GM18873 (cell line): ENCODE measurements at regions not wholly inside any gene's neighbourhood (a gene's known extent, or its start where the extent isn't known, plus 50 kb on each side); places are given as distances from the start of the nearest gene placed in this dataset.
"Not testable (repeated sequence)": the region's sequence is repeated elsewhere in the genome, so short reads cannot be mapped to it uniquely, and the experiment has no call there.

Source experiments
- ATAC-seq: cut with Tn5 transposase; IDR thresholded peaks from one replicate; pipeline ENCODE4 v1.9.1; 2021; ENCODE audit warnings: mild to moderate bottlenecking, moderate library complexity, moderate number of reproducible peaks; ENCODE audit not compliant: unreplicated experiment, low FRiP score

GRCh38 chr20:12067686-12068085 is 150.0 kb downstream of the BTBD3 start:
- ATAC-seq: no peak

GRCh38 chr20:12068121-12068520 is 150.4 kb downstream of the BTBD3 start:
- ATAC-seq: no peak

DNA sequence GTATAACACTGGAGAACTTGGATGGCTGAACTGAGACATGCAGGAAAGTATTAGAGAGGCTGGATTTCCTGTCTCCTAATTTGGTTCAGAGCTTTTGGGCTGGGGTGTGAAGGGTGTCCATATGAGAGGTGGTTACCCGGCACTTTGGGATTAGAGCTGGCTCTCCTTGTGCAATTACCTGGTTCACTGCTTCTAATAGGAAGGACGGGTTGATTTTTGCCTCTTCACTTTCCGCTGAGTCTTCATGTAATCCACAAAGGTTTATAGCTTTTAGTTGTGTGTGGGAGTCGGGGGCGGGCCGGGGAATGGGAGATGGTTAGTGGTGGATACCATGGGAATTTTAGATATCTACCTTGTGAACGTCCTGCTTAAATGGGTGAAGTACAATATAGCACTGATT is 151.5 kb downstream of the BTBD3 start:
- no peak for ATAC-seq

GRCh38 chr20:12072221-12072953 is 154.7 kb downstream of the BTBD3 start:
- no peak for ATAC-seq

GRCh38 chr20:12072954-12073264 is 155.2 kb downstream of the BTBD3 start:
- ATAC-seq: no peak

- no peak for ATAC-seq
These were observed 156.5 kb downstream of the BTBD3 start for GRCh38 chr20:12074111-12074655.

GRCh38 chr20:12076200-12076599 is 158.5 kb downstream of the BTBD3 start:
- no peak for ATAC-seq

GRCh38 chr20:12077875-12078274 is 160.2 kb downstream of the BTBD3 start:
- no peak for ATAC-seq

GRCh38 chr20:12079490-12079889 is 161.8 kb downstream of the BTBD3 start:
- ATAC-seq: no peak

DNA sequence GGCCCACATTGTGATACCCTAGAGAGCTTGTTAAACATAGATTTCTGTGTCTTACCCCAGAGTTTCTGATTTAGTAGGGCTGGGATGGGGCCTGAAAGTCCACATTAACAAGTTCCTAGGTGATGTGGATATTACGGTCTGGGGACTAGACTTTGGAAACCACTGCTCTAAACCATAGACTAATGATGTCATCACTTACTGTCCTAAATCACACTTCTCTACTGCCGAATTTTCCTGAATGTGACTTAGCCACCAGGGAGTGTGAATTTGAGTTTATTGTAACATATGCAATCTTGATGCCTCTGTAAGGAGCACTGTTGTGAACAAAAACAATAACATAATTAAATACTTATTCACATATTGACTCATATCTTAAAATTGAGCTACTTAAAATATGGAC is 165.6 kb downstream of the BTBD3 start:
- no peak for ATAC-seq

DNA sequence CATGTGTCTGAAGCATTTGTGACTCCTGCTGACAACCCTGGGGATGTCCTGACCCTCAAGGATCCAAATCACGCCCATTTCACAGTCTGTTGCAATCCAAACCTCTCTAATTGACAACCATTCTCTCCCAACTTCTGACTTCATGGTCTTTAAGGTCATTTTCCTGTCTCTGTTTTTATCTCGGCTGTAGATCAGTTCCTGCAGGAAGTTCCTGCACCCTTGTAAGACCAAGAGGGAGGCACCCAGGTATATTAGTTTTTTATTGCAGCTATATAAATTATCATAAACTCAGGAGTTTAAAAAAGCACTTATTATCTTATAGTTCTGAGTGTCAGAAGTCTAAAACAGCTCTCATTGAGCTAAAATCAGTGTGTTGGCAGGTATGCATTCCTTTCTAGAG is 166.8 kb downstream of the BTBD3 start:
- no peak for ATAC-seq

DNA sequence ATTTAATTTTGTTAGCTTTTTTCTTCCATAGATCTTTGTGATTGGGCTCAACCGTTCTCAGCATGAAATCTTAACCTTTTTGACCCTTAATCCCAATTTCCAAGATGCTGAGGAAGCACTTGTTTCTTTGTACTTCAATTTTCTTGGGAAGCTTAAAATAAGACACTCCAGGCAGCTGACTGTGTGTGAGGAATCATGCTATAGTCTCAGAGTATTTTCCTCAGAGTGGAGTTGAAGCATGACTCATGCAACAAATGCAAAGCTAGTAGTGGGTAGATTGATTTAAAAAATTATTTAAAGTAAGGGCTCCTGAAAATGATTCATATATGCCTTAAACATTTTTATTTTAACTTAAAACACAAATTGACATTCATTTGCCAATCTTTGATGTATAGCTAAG is 168.7 kb downstream of the BTBD3 start:
- no peak for ATAC-seq

DNA sequence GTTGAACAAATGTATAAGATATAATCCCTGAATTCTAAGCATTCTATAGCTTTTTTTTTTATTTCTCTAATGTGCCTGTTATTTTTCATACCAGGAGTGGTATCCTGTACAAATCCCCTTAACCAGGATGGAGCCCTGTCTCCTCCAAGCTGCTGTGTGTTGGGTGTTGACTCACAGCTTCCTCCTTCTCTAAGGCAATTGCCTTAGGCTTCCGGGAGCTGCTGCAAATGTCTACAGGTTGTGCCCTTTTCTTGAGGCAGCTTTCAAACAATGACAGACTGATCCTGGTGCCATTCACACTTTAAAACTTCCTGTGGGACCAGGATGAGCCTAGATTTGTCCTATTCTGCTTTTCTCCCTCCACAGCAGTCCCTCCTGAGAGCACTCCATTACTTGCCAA is 173.2 kb downstream of the BTBD3 start:
- ATAC-seq: no peak

- ATAC-seq: no peak
These were observed 175.5 kb downstream of the BTBD3 start for GRCh38 chr20:12093057-12093796.

DNA sequence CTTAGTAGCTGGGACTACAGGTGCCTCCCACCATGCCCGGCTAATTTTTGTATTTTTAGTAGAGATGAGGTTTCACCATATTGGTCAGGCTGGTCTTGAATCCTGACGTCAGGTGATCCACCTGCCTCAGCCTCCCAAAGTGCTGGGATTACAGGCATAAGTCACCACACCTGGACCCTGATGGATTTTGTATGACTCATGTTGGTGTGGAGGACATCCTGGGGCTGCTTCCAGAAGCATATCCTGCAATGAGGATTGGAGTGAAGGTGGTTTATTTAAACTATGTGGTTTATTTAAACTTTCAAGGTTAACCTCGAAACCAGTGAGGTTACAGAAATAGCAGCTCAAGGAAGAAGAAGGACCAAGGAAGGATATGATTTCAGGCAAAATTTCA is 176.1 kb downstream of the BTBD3 start:
- ATAC-seq: not testable (repeated sequence)

DNA sequence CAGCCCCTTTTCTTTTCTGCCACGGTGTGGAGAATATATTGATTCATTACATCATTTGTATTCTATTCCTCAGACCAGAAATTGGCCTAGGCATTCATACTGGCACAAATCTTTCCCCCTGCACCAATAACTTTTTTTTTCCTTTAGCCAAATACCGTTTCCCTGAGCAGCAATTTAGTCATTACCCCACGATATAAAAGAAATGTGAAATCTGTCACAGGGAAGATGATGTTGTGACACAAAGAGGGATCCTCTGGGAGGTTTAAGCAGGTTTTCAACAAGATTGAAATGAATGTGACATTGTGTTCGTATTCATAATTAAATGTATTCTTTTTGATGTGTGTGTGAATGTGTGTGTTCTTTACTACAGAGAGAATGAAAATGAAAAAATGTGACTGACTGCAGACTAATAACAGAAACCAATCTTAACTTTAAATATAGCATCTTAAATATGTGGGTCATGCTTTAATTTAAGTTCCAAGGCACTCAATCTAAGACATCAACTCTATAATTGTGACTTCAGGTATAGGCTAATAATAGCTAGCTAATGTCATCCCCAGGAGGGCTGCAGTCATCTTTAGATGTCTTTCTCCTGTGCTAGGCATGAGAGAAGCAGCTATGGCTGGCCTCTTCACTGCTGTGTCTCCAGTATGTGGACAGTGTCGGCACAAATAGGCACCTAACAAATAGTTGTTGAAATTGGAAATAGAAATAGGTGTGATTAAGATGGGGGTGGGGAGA is 177.7 kb downstream of the BTBD3 start:
- ATAC-seq: no peak

DNA sequence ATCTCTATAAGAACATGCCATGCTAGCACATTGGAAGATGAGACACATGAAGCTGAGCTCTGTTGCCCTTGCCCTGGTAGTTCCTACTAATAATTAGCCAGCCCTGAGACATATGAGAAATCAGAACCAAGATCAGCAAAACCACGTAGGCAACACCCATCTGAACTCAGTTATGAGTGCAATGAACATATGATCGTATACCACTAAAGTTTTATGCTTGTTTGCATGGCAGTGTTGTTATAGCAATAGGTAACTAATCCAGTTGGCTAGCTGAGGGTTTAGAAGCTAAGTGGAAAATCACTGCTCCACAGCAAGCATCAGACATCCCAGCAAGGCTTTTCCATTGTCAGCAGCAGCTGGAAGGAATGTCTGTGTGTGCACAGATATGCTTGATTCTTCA is 180.7 kb downstream of the BTBD3 start:
- ATAC-seq: no peak

- no peak for ATAC-seq
These were observed 191.2 kb downstream of the BTBD3 start for GRCh38 chr20:12108846-12109245.

DNA sequence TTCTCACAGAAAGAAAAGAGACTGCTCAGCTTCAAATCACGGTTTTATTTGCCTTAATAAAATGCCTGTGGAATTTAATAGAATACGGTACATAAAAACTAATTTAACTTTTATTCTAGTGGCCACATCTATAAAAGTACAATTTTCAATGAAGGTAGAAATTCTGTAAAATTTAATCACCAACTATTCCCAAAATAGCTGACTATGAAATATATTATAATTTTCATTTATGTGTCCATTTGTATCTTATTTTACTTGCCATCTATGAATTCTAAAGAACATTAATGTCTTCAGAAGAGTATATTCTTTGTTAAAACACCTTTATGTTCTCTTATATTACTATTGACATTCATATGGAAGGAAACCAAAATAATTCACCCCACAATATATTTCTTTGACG is 192.6 kb downstream of the BTBD3 start:
- no peak for ATAC-seq

GRCh38 chr20:12110711-12111110 is 193.0 kb downstream of the BTBD3 start:
- no peak for ATAC-seq

DNA sequence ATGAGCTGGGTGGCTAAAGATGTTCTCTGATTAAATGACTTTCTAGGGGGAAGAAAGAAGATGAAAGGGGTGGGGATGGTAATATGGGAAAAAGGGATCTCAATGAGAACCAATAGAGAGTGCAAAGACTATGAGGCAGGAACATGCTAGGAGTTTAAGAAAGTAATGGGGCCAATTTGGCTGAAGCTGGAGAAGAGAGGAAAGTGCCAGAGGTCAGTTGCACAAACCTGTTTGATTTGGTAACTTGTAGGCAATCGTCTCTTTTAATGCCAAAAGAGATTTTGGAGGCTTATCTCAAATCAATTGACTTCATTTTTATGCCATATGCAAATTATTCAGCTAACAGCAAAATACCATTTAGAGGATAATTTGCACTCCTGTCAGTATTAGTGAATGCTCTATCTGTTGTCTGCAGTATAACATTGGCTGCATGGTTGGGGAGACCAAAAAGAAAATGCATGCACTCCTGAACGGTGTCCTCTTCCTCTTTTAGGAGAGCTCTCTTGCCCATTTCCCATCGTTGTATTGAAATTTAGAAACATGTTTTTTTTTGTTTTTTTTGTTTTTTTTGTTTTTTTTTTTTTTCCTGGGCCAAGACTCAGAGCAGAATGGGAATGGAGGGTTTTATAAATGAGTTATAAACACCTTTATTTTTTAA is 193.9 kb downstream of the BTBD3 start:
- no peak for ATAC-seq
